ENCODE measurements at regions not wholly inside any gene's neighbourhood (a gene's known extent, or its start where the extent isn't known, plus 50 kb on each side); places are given as distances from the start of the nearest gene placed in this dataset.
"Not testable (repeated sequence)": the region's sequence is repeated elsewhere in the genome, so short reads cannot be mapped to it uniquely, and the experiment has no call there.

- TF ChIP-seq SUZ12 (IDR thresholded peaks at IDR 0.05; ENCODE audit: extremely low read depth, insufficient read depth, insufficient read length) (no peak), YY1 (IDR thresholded peaks at IDR 0.05; ENCODE audit: insufficient read depth, insufficient read length) (no peak), ZNF274 (IDR thresholded peaks at IDR 0.05; ENCODE audit: low read depth, low read length) (no peak)
These were observed 130.0 kb downstream of the ARL4C start for GRCh38 chr2:234366891-234367290.

DNA sequence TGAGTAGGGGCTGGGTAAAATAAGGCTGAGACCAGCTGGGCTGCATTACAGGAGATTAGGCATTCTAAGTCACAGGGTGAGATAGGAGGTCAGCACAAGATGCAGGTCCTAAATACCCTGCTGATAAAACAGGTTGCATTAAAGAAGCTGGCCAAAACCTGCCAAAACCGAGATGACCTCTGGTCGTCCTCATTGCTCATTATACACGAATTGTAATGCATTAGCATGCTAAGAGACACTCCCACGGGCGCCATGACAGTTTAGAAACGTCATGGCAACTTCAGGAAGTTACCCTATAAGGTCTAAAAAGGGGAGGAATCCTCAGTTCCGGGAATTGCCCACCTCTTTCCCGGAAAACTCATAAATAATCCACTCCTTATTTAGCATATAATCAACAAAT, 132.2 kb downstream of the ARL4C start:
- DNase-seq (ENCODE audit: low read depth, low spot score), result no peak
- Histone ChIP-seq H3K9me3 (ENCODE audit: insufficient read depth, low read length) (no peaks in the 10 kb centered on the region; the same call in none of the 2 replicates), H3K36me3 (ENCODE audit: insufficient read depth, insufficient read length, low read length) (no peaks in the 10 kb centered on the region), H3K4me3 (ENCODE audit: insufficient read length, low read depth) (no peak overlapping the region), H3K4me1 (ENCODE audit: insufficient read depth, insufficient read length) (peaks cover 10% of the 10 kb centered on the region), H3K9ac (ENCODE audit: insufficient read length, low read depth) (no peak overlapping the region), H3K27me3 (ENCODE audit: insufficient read depth, insufficient read length) (peaks cover 2% of the 10 kb centered on the region)
- TF ChIP-seq ZNF274 (IDR thresholded peaks at IDR 0.05; ENCODE audit: low read depth, low read length), result no peak
- no peak for TF ChIP-seq SUZ12 (IDR thresholded peaks at IDR 0.05; ENCODE audit: extremely low read depth, insufficient read depth, insufficient read length)
- TF ChIP-seq YY1 (IDR thresholded peaks at IDR 0.05; ENCODE audit: insufficient read depth, insufficient read length), result no peak

More at GRCh38 chr2:234366891-234367290, 130.0 kb downstream of the ARL4C start:
- peaks cover 10% of the 10 kb centered on the region for H3K4me1 ChIP-seq (ENCODE audit: insufficient read depth, insufficient read length)
- DNase-seq (ENCODE audit: low read depth, low spot score), result no peak
- H3K4me3 ChIP-seq (ENCODE audit: insufficient read length, low read depth), result no peak overlapping the region
- no peaks in the 10 kb centered on the region for H3K9me3 ChIP-seq (ENCODE audit: insufficient read depth, low read length)
- no peak overlapping the region for H3K9ac ChIP-seq (ENCODE audit: insufficient read length, low read depth)
- no peaks in the 10 kb centered on the region for H3K36me3 ChIP-seq (ENCODE audit: insufficient read depth, insufficient read length, low read length)
- H3K27me3 ChIP-seq (ENCODE audit: insufficient read depth, insufficient read length), result no peaks in the 10 kb centered on the region

DNA sequence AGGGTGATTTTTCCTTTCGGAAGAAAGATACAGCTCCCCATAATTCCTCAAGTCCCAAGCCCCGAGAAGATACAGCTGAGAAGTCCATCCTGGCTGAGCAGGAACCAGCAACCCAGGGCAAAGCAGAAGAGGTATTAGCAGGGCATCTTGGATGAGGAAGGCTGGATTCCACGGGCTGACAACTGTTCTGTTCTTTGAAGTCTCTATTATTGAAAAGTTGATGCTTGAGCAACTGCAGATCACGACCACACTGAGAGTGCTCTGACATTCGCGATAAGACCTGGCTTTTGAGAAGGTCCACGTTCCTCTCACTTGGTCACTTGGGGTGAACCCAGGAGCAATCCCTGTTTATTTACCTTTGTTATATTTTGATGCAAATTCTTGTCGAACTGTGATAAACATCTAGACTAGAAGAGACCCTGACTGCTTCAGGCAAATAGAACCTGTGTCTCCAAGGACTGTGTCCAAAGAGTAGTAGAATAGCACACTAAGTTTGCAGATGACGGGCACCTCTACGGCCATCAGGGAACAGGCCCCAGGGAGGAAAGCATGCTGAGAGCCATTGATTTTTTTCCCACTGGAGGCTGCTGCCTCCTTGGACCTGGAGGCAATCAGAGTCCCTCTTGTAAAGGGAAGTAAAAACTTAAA, 133.1 kb downstream of the ARL4C start:
- Histone ChIP-seq H3K4me3 (ENCODE audit: insufficient read length, low read depth) (no peak overlapping the region), H3K9ac (ENCODE audit: insufficient read length, low read depth) (no peak overlapping the region), H3K27me3 (ENCODE audit: insufficient read depth, insufficient read length) (peaks cover 2% of the 10 kb centered on the region), H3K9me3 (ENCODE audit: insufficient read depth, low read length) (peaks cover 8% of the 10 kb centered on the region), H3K36me3 (ENCODE audit: insufficient read depth, insufficient read length, low read length) (no peaks in the 10 kb centered on the region), H3K4me1 (ENCODE audit: insufficient read depth, insufficient read length) (peaks cover 9% of the 10 kb centered on the region)
- TF ChIP-seq SUZ12 (IDR thresholded peaks at IDR 0.05; ENCODE audit: extremely low read depth, insufficient read depth, insufficient read length) (no peak), YY1 (IDR thresholded peaks at IDR 0.05; ENCODE audit: insufficient read depth, insufficient read length) (no peak), ZNF274 (IDR thresholded peaks at IDR 0.05; ENCODE audit: low read depth, low read length) (no peak)
- no peak for DNase-seq (ENCODE audit: low read depth, low spot score)

DNA sequence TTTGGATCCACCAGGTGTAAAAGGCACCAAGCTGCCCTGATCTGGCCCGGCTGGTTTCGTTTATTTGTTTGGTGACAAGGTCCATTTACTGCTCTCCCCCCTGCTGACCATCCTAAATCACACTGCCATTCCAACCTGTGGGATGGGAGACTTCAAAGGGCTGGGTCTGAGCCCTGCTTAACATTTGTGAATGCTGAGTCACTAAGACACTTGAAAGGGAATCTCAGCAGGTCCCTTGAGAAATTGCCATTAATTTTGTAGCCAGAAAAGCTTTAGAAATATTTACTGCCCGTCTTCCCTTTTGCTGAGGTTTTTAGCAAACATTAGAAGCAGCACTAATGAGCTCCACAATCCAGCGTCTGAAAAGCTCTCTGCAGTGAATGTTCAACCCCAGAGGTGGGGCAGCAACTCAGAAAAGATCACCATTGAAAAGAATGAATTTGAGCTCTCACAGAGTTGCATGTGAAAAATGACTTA, 133.8 kb downstream of the ARL4C start:
- Histone ChIP-seq H3K9me3 (ENCODE audit: insufficient read depth, low read length) (peaks cover 10% of the 10 kb centered on the region), H3K9ac (ENCODE audit: insufficient read length, low read depth) (no peak overlapping the region), H3K4me1 (ENCODE audit: insufficient read depth, insufficient read length) (peaks cover 3% of the 10 kb centered on the region), H3K27me3 (ENCODE audit: insufficient read depth, insufficient read length) (peaks cover 2% of the 10 kb centered on the region), H3K36me3 (ENCODE audit: insufficient read depth, insufficient read length, low read length) (no peaks in the 10 kb centered on the region), H3K4me3 (ENCODE audit: insufficient read length, low read depth) (no peak overlapping the region)
- DNase-seq (ENCODE audit: low read depth, low spot score), result peak; percentile 90
- TF ChIP-seq SUZ12 (IDR thresholded peaks at IDR 0.05; ENCODE audit: extremely low read depth, insufficient read depth, insufficient read length) (no peak), YY1 (IDR thresholded peaks at IDR 0.05; ENCODE audit: insufficient read depth, insufficient read length) (no peak), ZNF274 (IDR thresholded peaks at IDR 0.05; ENCODE audit: low read depth, low read length) (no peak)

GRCh38 chr2:234360313-234360975, 136.4 kb downstream of the ARL4C start:
- H3K4me1 ChIP-seq (ENCODE audit: insufficient read depth, insufficient read length); H3K4me3 ChIP-seq (ENCODE audit: insufficient read length, low read depth); H3K9ac ChIP-seq (ENCODE audit: insufficient read length, low read depth); H3K27me3 ChIP-seq (ENCODE audit: insufficient read depth, insufficient read length); DNase-seq (ENCODE audit: low read depth, low spot score); H3K9me3 ChIP-seq (ENCODE audit: insufficient read depth, low read length); H3K36me3 ChIP-seq (ENCODE audit: insufficient read depth, insufficient read length, low read length): not testable (repeated sequence)

DNA sequence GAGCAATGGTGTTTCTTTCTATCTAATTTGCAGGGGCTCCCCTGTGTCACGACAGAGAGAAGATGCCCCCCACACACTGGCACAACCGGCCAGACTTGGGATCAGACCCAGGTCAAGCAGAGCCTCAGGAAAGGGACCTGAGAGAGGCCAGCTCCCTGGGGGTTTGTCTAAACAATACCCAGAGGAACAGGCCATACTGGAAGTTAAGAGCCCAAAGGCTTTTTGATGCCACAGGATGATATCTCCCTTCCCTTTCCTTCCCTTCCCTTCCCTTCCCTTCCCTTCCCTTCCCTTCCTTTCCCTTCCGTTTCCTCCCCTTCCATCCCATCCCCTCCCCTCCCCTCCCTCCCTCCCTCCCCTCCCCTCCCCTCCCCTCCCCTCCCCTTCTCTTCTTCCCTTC, 139.2 kb downstream of the ARL4C start:
- H3K4me1 ChIP-seq (ENCODE audit: insufficient read depth, insufficient read length), result peaks cover 5% of the 10 kb centered on the region
- H3K9ac ChIP-seq (ENCODE audit: insufficient read length, low read depth), result no peak overlapping the region
- H3K4me3 ChIP-seq (ENCODE audit: insufficient read length, low read depth), result no peak overlapping the region
- H3K36me3 ChIP-seq (ENCODE audit: insufficient read depth, insufficient read length, low read length), result no peaks in the 10 kb centered on the region
- peaks cover 8% of the 10 kb centered on the region for H3K27me3 ChIP-seq (ENCODE audit: insufficient read depth, insufficient read length)
- peaks cover 17% of the 10 kb centered on the region for H3K9me3 ChIP-seq (ENCODE audit: insufficient read depth, low read length)
- no peak for TF ChIP-seq SUZ12 (IDR thresholded peaks at IDR 0.05; ENCODE audit: extremely low read depth, insufficient read depth, insufficient read length)
- no peak for DNase-seq (ENCODE audit: low read depth, low spot score)

- Histone ChIP-seq H3K9me3 (ENCODE audit: insufficient read depth, low read length) (peaks cover 25% of the 10 kb centered on the region), H3K27me3 (ENCODE audit: insufficient read depth, insufficient read length) (peaks cover 6% of the 10 kb centered on the region), H3K4me1 (ENCODE audit: insufficient read depth, insufficient read length) (peaks cover 5% of the 10 kb centered on the region), H3K36me3 (ENCODE audit: insufficient read depth, insufficient read length, low read length) (no peaks in the 10 kb centered on the region), H3K4me3 (ENCODE audit: insufficient read length, low read depth) (no peak overlapping the region), H3K9ac (ENCODE audit: insufficient read length, low read depth) (no peak overlapping the region)
- no peak for DNase-seq (ENCODE audit: low read depth, low spot score)
- TF ChIP-seq ZNF274 (IDR thresholded peaks at IDR 0.05; ENCODE audit: low read depth, low read length) (no peak), SUZ12 (IDR thresholded peaks at IDR 0.05; ENCODE audit: extremely low read depth, insufficient read depth, insufficient read length) (no peak), YY1 (IDR thresholded peaks at IDR 0.05; ENCODE audit: insufficient read depth, insufficient read length) (no peak)
These were observed 141.0 kb downstream of the ARL4C start for GRCh38 chr2:234355808-234356365.

All from NT2/D1 (cell line).